ENCODE measurements at regions not wholly inside any gene's neighbourhood (a gene's known extent, or its start where the extent isn't known, plus 50 kb on each side); places are given as distances from the start of the nearest gene placed in this dataset.
A peak's percentile ranks its signal among the peaks of the same experiment; 100 is the strongest.

GRCh38 chr2:128439031-128439790, 120.5 kb upstream of the HS6ST1 start:
- peak; percentile 21 for DNase-seq

- DNase-seq, result peak; percentile 27
Observed at GRCh38 chr2:128439791-128440665, 121.4 kb upstream of the HS6ST1 start.

- peak; percentile 36 for DNase-seq
Observed at GRCh38 chr2:128440666-128441340, 122.1 kb upstream of the HS6ST1 start.

GRCh38 chr2:128441341-128442052, 122.8 kb upstream of the HS6ST1 start:
- peak; percentile 15 for DNase-seq

GRCh38 chr2:128442053-128442751, 123.5 kb upstream of the HS6ST1 start:
- peak; percentile 17 for DNase-seq

GRCh38 chr2:128442891-128443302, 124.2 kb upstream of the HS6ST1 start:
- DNase-seq, result peak; percentile 24

GRCh38 chr2:128444121-128444771, 125.6 kb upstream of the HS6ST1 start:
- DNase-seq, result peak; percentile 32

- DNase-seq, result peak; percentile 8
Observed at GRCh38 chr2:128444816-128445522, 126.3 kb upstream of the HS6ST1 start.

GRCh38 chr2:128445523-128445900, 126.8 kb upstream of the HS6ST1 start:
- DNase-seq, result peak; percentile 17

GRCh38 chr2:128446049-128446873, 127.6 kb upstream of the HS6ST1 start:
- DNase-seq, result peak; percentile 19

- DNase-seq, result peak; percentile 20
Observed at GRCh38 chr2:128446874-128447537, 128.3 kb upstream of the HS6ST1 start.

GRCh38 chr2:128447538-128447995, 128.9 kb upstream of the HS6ST1 start:
- DNase-seq, result peak; percentile 14

- DNase-seq, result peak; percentile 30
Observed at GRCh38 chr2:128448331-128449225, 129.9 kb upstream of the HS6ST1 start.

- DNase-seq, result peak; percentile 37
Observed at GRCh38 chr2:128449226-128450061, 130.8 kb upstream of the HS6ST1 start.

- peak; percentile 10 for DNase-seq
Observed at GRCh38 chr2:128450211-128451024, 131.8 kb upstream of the HS6ST1 start.

All from left hindlimb (tissue), 1 donor.